GM19395 (cell line): ENCODE measurements at regions not wholly inside any gene's neighbourhood (a gene's known extent, or its start where the extent isn't known, plus 50 kb on each side); places are given as distances from the start of the nearest gene placed in this dataset.
"Not testable (repeated sequence)": the region's sequence is repeated elsewhere in the genome, so short reads cannot be mapped to it uniquely, and the experiment has no call there.

Experiments
- ATAC-seq: cut with Tn5 transposase; IDR thresholded peaks from one replicate; pipeline ENCODE4 v1.9.1; 2021; ENCODE audit warnings: mild to moderate bottlenecking, moderate library complexity; ENCODE audit not compliant: unreplicated experiment

DNA sequence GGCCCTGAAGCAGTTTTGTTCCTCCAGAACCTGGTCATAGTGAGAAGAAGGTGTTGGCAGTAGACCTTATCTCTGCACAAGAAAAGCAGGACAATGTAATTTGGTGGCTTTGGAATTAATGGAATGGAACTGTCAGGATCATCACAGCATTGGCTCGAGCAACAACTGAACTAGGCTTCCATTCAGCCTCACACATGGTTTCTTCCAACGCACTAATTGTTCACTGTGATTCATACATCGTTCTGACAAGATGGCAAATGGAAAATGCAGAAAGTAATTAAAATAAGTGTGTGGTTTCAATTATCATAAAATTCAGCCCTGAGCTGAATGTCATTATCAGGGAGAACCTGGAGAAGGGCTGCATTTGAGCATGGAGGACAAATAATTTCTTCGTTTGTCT is 80.6 kb downstream of the MFSD1 start:
- ATAC-seq: no peak

DNA sequence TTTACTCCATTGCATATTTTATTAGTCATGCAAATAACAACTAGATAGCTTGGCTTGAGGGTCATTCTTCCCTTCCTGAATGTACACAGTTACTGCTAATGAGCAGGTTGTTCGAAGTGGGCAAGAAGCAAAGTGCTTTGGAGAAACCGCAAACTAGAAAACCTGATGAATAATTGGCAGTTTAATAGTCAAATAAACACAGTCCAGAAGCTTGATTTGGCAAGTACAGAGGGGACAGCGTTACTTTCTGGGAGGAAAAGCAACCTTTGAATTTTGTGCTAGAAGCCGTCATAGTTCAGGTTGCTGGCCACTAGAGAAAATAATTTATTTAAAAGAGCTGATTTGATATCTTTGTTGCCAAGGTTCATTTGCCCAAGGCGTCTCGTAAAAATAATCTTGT is 94.9 kb downstream of the MFSD1 start:
- no peak for ATAC-seq

DNA sequence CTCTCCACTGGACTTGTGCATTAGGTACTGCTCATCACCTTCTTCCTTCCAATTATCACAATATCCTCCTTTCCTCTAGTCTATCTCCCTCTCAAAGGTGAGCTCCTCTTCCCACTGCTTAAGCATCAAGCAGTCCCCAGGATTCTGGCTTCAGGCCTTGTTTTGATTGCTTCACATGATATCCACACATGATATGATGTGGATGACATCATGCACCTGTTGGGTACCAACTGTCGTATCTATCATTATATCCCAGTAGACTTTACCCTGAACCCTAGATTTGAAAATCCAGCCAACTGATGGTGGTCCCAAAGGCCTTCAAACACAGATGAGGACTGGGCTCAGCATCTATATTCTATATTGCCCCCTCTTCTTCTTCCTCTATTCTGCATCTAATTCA is 104.9 kb downstream of the MFSD1 start:
- ATAC-seq: no peak

GRCh38 chr3:158908187-158908734 is 106.4 kb downstream of the MFSD1 start:
- ATAC-seq: no peak

GRCh38 chr3:158909870-158910269 is 108.0 kb downstream of the MFSD1 start:
- ATAC-seq: no peak

GRCh38 chr3:158911586-158911985 is 109.7 kb downstream of the MFSD1 start:
- no peak for ATAC-seq

GRCh38 chr3:158912188-158912587 is 110.3 kb downstream of the MFSD1 start:
- ATAC-seq: no peak

GRCh38 chr3:158912621-158913020 is 110.8 kb downstream of the MFSD1 start:
- ATAC-seq: no peak

GRCh38 chr3:158916111-158916510 is 114.3 kb downstream of the MFSD1 start:
- ATAC-seq: no peak

- ATAC-seq: peak; percentile 81
Measured at GRCh38 chr3:158918008-158918407, 116.2 kb downstream of the MFSD1 start.

- no peak for ATAC-seq
Measured at GRCh38 chr3:158918451-158918850, 116.6 kb downstream of the MFSD1 start.

DNA sequence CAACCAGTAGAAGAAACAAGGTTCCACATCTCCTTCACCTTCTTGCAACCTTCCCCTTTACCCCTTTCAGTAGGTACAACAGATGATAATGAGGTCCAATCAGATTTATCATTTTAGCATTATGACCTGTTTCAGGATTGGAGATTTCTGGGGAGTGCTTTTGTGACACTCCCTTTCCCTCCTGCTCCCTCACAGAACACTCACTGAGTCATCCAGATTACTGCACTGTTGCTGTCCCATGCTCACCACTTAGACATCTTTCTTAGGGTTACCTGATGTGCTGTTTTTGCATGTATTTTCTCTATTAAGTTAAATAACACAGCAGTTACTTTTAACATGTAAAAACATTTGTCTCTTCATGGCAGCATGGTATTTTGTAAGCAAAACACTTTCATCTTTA is 118.5 kb downstream of the MFSD1 start:
- no peak for ATAC-seq

- ATAC-seq: no peak
Measured at GRCh38 chr3:158925021-158925420, 123.2 kb downstream of the MFSD1 start.

GRCh38 chr3:158925828-158926494 is 124.1 kb downstream of the MFSD1 start:
- no peak for ATAC-seq

GRCh38 chr3:158935846-158936245 is 134.0 kb downstream of the MFSD1 start:
- no peak for ATAC-seq

- ATAC-seq: no peak
Measured at GRCh38 chr3:158936530-158937113, 134.8 kb downstream of the MFSD1 start.

DNA sequence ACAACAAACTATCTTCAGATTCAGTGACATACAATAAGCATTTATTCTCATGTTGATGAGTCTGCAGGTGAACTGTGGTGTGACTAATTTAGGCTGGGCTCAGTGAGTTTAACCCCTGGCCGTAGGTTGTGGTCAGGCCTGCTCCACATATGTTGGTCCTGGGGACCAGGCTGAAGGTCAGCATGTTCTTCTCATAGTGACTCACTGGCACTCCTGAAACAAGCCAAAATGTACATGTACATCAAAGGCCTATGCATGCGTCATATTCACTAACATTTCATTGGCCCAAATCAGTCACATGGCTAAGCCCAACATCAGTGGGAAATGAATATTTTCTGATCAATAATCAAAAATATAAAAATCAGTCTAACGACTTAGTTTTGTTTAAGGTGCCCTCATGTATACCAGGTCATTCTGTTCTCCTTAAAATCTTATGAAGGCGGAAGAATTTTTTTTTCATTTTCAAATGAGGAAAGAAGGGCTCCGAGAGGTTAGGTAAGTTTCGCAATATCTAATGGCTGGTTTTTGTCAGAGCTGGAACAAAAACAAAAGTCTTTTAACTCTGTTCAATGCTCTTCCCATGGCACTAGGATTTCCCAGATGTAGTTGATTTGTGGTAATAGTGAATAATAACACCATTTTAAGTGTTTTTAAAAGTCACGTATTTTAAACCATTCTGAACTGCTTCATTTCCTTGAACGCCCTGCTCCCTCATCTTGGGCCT is 148.5 kb downstream of the MFSD1 start:
- ATAC-seq: no peak

DNA sequence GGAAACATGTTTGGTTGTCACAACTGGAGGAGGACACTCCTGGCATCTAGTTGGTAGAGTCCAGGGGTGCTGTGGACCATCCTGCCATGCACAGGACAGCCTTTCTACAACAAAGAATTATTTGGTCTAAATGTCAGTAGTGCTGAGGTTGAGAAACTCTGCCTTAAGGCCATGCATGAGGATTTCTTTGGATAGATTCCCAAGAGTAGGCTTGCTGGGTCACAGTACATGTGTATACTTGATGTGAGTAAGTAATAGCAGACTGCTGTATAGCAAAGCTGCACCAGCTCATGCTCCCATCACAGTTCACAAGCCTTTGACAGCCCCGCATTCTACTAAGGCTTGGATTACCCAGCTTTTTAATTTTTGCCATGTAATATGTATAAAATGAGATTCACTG is 151.3 kb downstream of the MFSD1 start:
- no peak for ATAC-seq

GRCh38 chr3:158954420-158954819 is 152.6 kb downstream of the MFSD1 start:
- no peak for ATAC-seq

DNA sequence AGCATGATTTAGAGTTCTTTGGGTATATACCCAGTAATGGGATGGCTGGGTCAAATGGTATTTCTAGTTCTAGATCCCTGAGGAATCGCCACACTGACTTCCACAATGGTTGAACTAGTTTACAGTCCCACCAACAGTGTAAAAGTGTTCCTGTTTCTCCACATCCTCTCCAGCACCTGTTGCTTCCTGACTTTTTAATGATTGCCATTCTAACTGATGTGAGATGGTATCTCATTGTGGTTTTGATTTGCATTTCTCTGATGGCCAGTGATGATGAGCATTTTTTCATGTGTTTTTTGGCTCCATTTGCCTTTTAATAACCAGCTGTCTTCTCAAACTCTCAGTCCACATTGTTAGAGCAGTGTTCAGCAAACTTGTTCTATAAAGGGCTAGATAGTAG is 155.9 kb downstream of the MFSD1 start:
- not testable (repeated sequence) for ATAC-seq

GRCh38 chr3:158958873-158959272 is 157.0 kb downstream of the MFSD1 start:
- ATAC-seq: no peak

- no peak for ATAC-seq
Measured at GRCh38 chr3:158961471-158961870, 159.6 kb downstream of the MFSD1 start.
